IMR-90 (cell line): ENCODE measurements at regions not wholly inside any gene's neighbourhood (a gene's known extent, or its start where the extent isn't known, plus 50 kb on each side); places are given as distances from the start of the nearest gene placed in this dataset.
"Not testable (repeated sequence)": the region's sequence is repeated elsewhere in the genome, so short reads cannot be mapped to it uniquely, and the experiment has no call there.

Source experiments
- ATAC-seq: fragments of 200-7000 bp; cut with Tn5 transposase; 2 replicates; pipeline ENCODE4 v1.9.1; 2020; ENCODE audit warnings: low read depth, mild to moderate bottlenecking, moderate library complexity
- BruUV-seq: library from RNA; stranded (reverse); fragments of 400-500 nt; replicated peaks from 2 replicates; lab custom pipeline; 2021; lab: Mats Ljungman, UMichigan
- CTCF ChIA-PET: fragments of 300-600 bp; formaldehyde crosslinking; extraction: SDS; loops from one replicate; lab custom pipeline; 2021; ENCODE audit warnings: antibody characterized with exemption; lab: Yijun Ruan, JAX
- POLR2A ChIA-PET: fragments of 300-600 bp; sonication (Branson Sonifier 250); formaldehyde crosslinking; loops from one replicate; lab custom pipeline; 2022; ENCODE audit warnings: antibody characterized with exemption; ENCODE audit not compliant: unreplicated experiment; lab: Charles Lee
- DNase-seq: peaks from one replicate; pipeline ENCODE4 v3.0.0; 2013
- H2AFZ ChIP-seq: replicated peaks from 2 replicates; pipeline ENCODE3; 2013; ENCODE audit warnings: low read length, mild to moderate bottlenecking; ENCODE audit not compliant: poor library complexity
- H2AK5ac ChIP-seq: 2 replicates; pipeline ENCODE4 v1.6.1; 2013; ENCODE audit warnings: low read depth, low read length, inconsistent platforms
- H2AK9ac ChIP-seq: replicated peaks from 2 replicates; pipeline ENCODE3; 2013; ENCODE audit warnings: mild to moderate bottlenecking, low read depth, low read length, moderate library complexity; ENCODE audit not compliant: poor library complexity
- H2BK120ac ChIP-seq: 2 replicates; pipeline ENCODE4 v1.6.1; 2013; ENCODE audit warnings: low read depth, low read length, inconsistent platforms
- H2BK15ac ChIP-seq: 3 replicates; pipeline ENCODE4 v1.6.1; 2013; ENCODE audit warnings: low read depth, low read length, inconsistent platforms
- H2BK20ac ChIP-seq: 2 replicates; pipeline ENCODE4 v1.6.1; 2013; ENCODE audit warnings: low read depth, mild to moderate bottlenecking, inconsistent platforms, low read length, moderate library complexity
- H2BK5ac ChIP-seq: 2 replicates; pipeline ENCODE4 v1.6.1; 2013; ENCODE audit warnings: mild to moderate bottlenecking, low read depth, low read length, inconsistent platforms; ENCODE audit not compliant: poor library complexity, severe bottlenecking
- H3K14ac ChIP-seq: replicated peaks from 2 replicates; pipeline ENCODE4 v1.6.1; 2013; ENCODE audit warnings: low read depth, low read length, inconsistent platforms
- H3K18ac ChIP-seq: 2 replicates; pipeline ENCODE4 v1.6.1; 2013; ENCODE audit warnings: low read depth, low read length, control low read depth
- H3K23ac ChIP-seq: 2 replicates; pipeline ENCODE4 v1.6.1; 2013; ENCODE audit warnings: low read depth, low read length, inconsistent platforms
- H3K27ac ChIP-seq: 2 replicates; pipeline ENCODE4 v1.5.1; 2013; ENCODE audit warnings: mild to moderate bottlenecking, control low read depth, low read length; ENCODE audit not compliant: insufficient read depth
- H3K27me3 ChIP-seq: 2 replicates; pipeline ENCODE4 v1.6.1; 2013; ENCODE audit warnings: low read length; ENCODE audit not compliant: control insufficient read depth, insufficient read depth
- H3K36me3 ChIP-seq: 2 replicates; pipeline ENCODE4 v1.6.1; 2013; ENCODE audit warnings: low read length, mixed read lengths; ENCODE audit not compliant: control insufficient read depth, insufficient read depth
- H3K4ac ChIP-seq: 2 replicates; pipeline ENCODE4 v1.6.1; 2013; ENCODE audit warnings: low read depth, low read length, inconsistent platforms
- H3K4me1 ChIP-seq: 2 replicates; pipeline ENCODE4 v1.6.1; 2013; ENCODE audit warnings: low read length, mixed read lengths; ENCODE audit not compliant: control insufficient read depth, insufficient read depth
- H3K4me2 ChIP-seq: 2 replicates; pipeline ENCODE4 v1.6.1; 2013; ENCODE audit warnings: low read depth, mild to moderate bottlenecking, control low read depth, low read length, moderate library complexity
- H3K4me3 ChIP-seq: 2 replicates; pipeline ENCODE4 v1.5.1; 2013; ENCODE audit warnings: low read depth, mild to moderate bottlenecking, control low read depth, low read length, moderate library complexity; ENCODE audit not compliant: insufficient read depth
- H3K56ac ChIP-seq: 2 replicates; pipeline ENCODE4 v1.6.1; 2013; ENCODE audit warnings: low read length, inconsistent platforms; ENCODE audit not compliant: insufficient read depth; ENCODE audit errors: extremely low read depth
- H3K79me1 ChIP-seq, 2 experiments: 2 replicates each; pipeline ENCODE4 v1.6.1; 2013; ENCODE audit warnings: low read length in 2 of 2, inconsistent platforms in 1 of 2, low read depth in 1 of 2
- H3K9ac ChIP-seq: 2 replicates; pipeline ENCODE4 v1.6.1; 2013; ENCODE audit warnings: low read depth, low read length, control low read depth
- H3K9me1 ChIP-seq: 2 replicates; pipeline ENCODE4 v1.6.1; 2013; ENCODE audit warnings: low read length, inconsistent platforms; ENCODE audit not compliant: insufficient read depth
- H3K9me3 ChIP-seq: 2 replicates; pipeline ENCODE4 v1.6.1; 2013; ENCODE audit warnings: low read length; ENCODE audit not compliant: control insufficient read depth, insufficient read depth
- H4K20me1 ChIP-seq: 2 replicates; pipeline ENCODE4 v1.6.1; 2013; ENCODE audit warnings: low read length, inconsistent platforms; ENCODE audit not compliant: insufficient read depth
- H4K5ac ChIP-seq: 2 replicates; pipeline ENCODE4 v1.6.1; 2013; ENCODE audit warnings: mild to moderate bottlenecking, low read depth, low read length, control low read depth
- H4K8ac ChIP-seq, 2 experiments: 2 replicates each; pipeline ENCODE4 v1.6.1; 2013; ENCODE audit warnings: low read depth in 2 of 2, low read length in 2 of 2, control low read depth in 1 of 2, inconsistent platforms in 1 of 2
- H4K91ac ChIP-seq: 2 replicates; pipeline ENCODE4 v1.6.1; 2013; ENCODE audit warnings: low read depth, low read length, inconsistent platforms; ENCODE audit not compliant: insufficient read depth
- ELK1 ChIP-seq: fragments of 150-350 bp; IDR thresholded peaks from 2 replicates; pipeline ENCODE4 v1.6.1; 2016; ENCODE audit warnings: low read depth, mild to moderate bottlenecking, low read length, moderate library complexity, borderline replicate concordance
- FOS ChIP-seq: fragments of 150-350 bp; IDR thresholded peaks from 2 replicates; pipeline ENCODE4 v1.6.1; 2016; ENCODE audit warnings: low read depth, low read length
- WGBS, 2 experiments: methylation state at CpG; one replicate each; pipeline versions ENCODE4 v1.1.5 to v1.1.7; 2013; ENCODE audit warnings: missing lambda C conversion rate in 2 of 2; ENCODE audit not compliant: insufficient read length in 1 of 2; ENCODE audit errors: extremely low coverage in 2 of 2; 5-methylcytosine and 5-hydroxymethylcytosine counted together
- dilution Hi-C: fragments of 300-500 bp; cut with HindIII; formaldehyde crosslinking; loops from one replicate; pipeline ENCODE4 v1.14.3; 2018; ENCODE audit warnings: low sequenced_read_pairs; ENCODE audit not compliant: unreplicated experiment
- in situ Hi-C: fragments of 300-500 bp; cut with MboI; formaldehyde crosslinking; loops from 3 replicates; pipeline ENCODE4 v1.14.3; 2019; ENCODE audit warnings: low sequenced_read_pairs, inconsistent platforms, mixed read lengths
- intact Hi-C: fragments of 100-400 bp; cut with micrococcal nuclease; formaldehyde crosslinking; loops from 2 replicates; pipeline ENCODE4 v1.10.0; 2022

- dilution Hi-C loops = no loop called here
- Histone ChIP-seq H3K9me3 (peaks cover 2% of the 10 kb centered on the region; the same call in 1 of the 2 replicates), H2BK120ac (no peak overlapping the region), H2BK15ac (no peak overlapping the region), H4K20me1 (no peaks in the 10 kb centered on the region), H2BK5ac (no peak overlapping the region), H3K4me2 (no peak overlapping the region), H2AFZ (no peak overlapping the region), H3K9ac (no peak overlapping the region), H3K23ac (no peak overlapping the region), H3K4me1 (no peaks in the 10 kb centered on the region), H3K79me1 (no peaks in the 10 kb centered on the region), H3K4me3 (no peak overlapping the region), H3K18ac (no peak overlapping the region), H4K5ac (no peak overlapping the region), H2AK5ac (no peak overlapping the region), H4K8ac (no peak overlapping the region), H3K14ac (no peak overlapping the region), H3K9me1 (no peaks in the 10 kb centered on the region), H3K27ac (no peak overlapping the region), H4K91ac (no peak overlapping the region), H2AK9ac (no peak overlapping the region), H2BK20ac (no peak overlapping the region), H3K27me3 (no peaks in the 10 kb centered on the region), H3K36me3 (no peaks in the 10 kb centered on the region), H3K56ac (no peak overlapping the region), H3K4ac (no peak overlapping the region)
- BruUV-seq = no TSS peak
- TF ChIP-seq FOS = no peak
- TF ChIP-seq ELK1 = no peak
- in situ Hi-C loops = no loop called here
- intact Hi-C loops = no loop called here
- DNase-seq (no peak), ATAC-seq (no peak)
- ChIA-PET CTCF (no interaction called here), POLR2A (no interaction called here)
These were observed 555.5 kb upstream of the CYLC2 start for GRCh38 chr9:102439583-102439982.

- CTCF ChIA-PET, H3K9me1 ChIP-seq, H2AK9ac ChIP-seq, in situ Hi-C loops, H3K27ac ChIP-seq, DNase-seq, dilution Hi-C loops, intact Hi-C loops, H3K14ac ChIP-seq, H4K20me1 ChIP-seq, H3K4me1 ChIP-seq, BruUV-seq, H3K4me2 ChIP-seq, H3K9ac ChIP-seq, H3K4me3 ChIP-seq, H2BK15ac ChIP-seq, H3K56ac ChIP-seq, H2BK5ac ChIP-seq, H2BK20ac ChIP-seq, H2AFZ ChIP-seq, H4K91ac ChIP-seq, H2AK5ac ChIP-seq, H3K36me3 ChIP-seq, H3K27me3 ChIP-seq, H4K8ac ChIP-seq, H3K4ac ChIP-seq, H3K79me1 ChIP-seq, H3K23ac ChIP-seq, ATAC-seq, H3K9me3 ChIP-seq, H3K18ac ChIP-seq, H2BK120ac ChIP-seq, H4K5ac ChIP-seq: not testable (repeated sequence)
- POLR2A ChIA-PET = interaction anchor here (0.6 kb wide), 1 partner anchor 292 kb away, joined by 3 read pairs; no protein-coding TSS in a partner anchor
- WGBS, 2 experiments = 61% methylated on average over 11 of the region's 13 CpGs; no CpG with 5 or more reads in 1 of the 2 experiments
These were observed 558.5 kb upstream of the CYLC2 start for GRCh38 chr9:102436599-102436998.
